ENCODE measurements at regions not wholly inside any gene's neighbourhood (a gene's known extent, or its start where the extent isn't known, plus 50 kb on each side); places are given as distances from the start of the nearest gene placed in this dataset.
"Not testable (repeated sequence)": the region's sequence is repeated elsewhere in the genome, so short reads cannot be mapped to it uniquely, and the experiment has no call there.

GRCh38 chr1:147348592-147348991 is 106.1 kb downstream of the CHD1L start:
- DNase-seq = not testable (repeated sequence)

- DNase-seq = no peak
Observed at GRCh38 chr1:147349533-147349932, 107.0 kb downstream of the CHD1L start.

GRCh38 chr1:147351140-147351835 is 108.8 kb downstream of the CHD1L start:
- no peak for DNase-seq

GRCh38 chr1:147377263-147378246 is 135.1 kb downstream of the CHD1L start:
- DNase-seq = no peak

- DNase-seq = no peak
Observed at GRCh38 chr1:147379889-147380288, 137.4 kb downstream of the CHD1L start.

- DNase-seq = no peak
Observed at GRCh38 chr1:147384804-147385203, 142.3 kb downstream of the CHD1L start.

GRCh38 chr1:147388969-147389368 is 146.5 kb downstream of the CHD1L start:
- DNase-seq = no peak

- peak; percentile 61 for DNase-seq
Observed at GRCh38 chr1:147389532-147390184, 147.2 kb downstream of the CHD1L start.

GRCh38 chr1:147390185-147390542 is 147.7 kb downstream of the CHD1L start:
- DNase-seq = no peak

GRCh38 chr1:147391114-147391513 is 148.6 kb downstream of the CHD1L start:
- DNase-seq = no peak

- DNase-seq = not testable (repeated sequence)
Observed at GRCh38 chr1:147402326-147403045, 138.8 kb upstream of the BCL9 start.

- not testable (repeated sequence) for DNase-seq
Observed at GRCh38 chr1:147404344-147404743, 137.0 kb upstream of the BCL9 start.

- no peak for DNase-seq
Observed at GRCh38 chr1:147409886-147410285, 131.4 kb upstream of the BCL9 start.

GRCh38 chr1:147413110-147413605 is 128.1 kb upstream of the BCL9 start:
- no peak for DNase-seq

- no peak for DNase-seq
Observed at GRCh38 chr1:147414505-147415163, 126.7 kb upstream of the BCL9 start.

- no peak for DNase-seq
Observed at GRCh38 chr1:147417024-147417423, 124.3 kb upstream of the BCL9 start.

- DNase-seq = not testable (repeated sequence)
Observed at GRCh38 chr1:147423100-147423827, 118.0 kb upstream of the BCL9 start.

- DNase-seq = no peak
Observed at GRCh38 chr1:147434921-147435320, 106.4 kb upstream of the BCL9 start.

- DNase-seq = no peak
Observed at GRCh38 chr1:147444381-147444780, 96.9 kb upstream of the BCL9 start.

- no peak for DNase-seq
Observed at GRCh38 chr1:147451628-147452027, 89.7 kb upstream of the BCL9 start.

GRCh38 chr1:147452809-147453208 is 88.5 kb upstream of the BCL9 start:
- no peak for DNase-seq
